ENCODE measurements at regions not wholly inside any gene's neighbourhood (a gene's known extent, or its start where the extent isn't known, plus 50 kb on each side); places are given as distances from the start of the nearest gene placed in this dataset.
"Not testable (repeated sequence)": the region's sequence is repeated elsewhere in the genome, so short reads cannot be mapped to it uniquely, and the experiment has no call there.

- Mint-ChIP-seq H3K36me3 (ENCODE audit: low read depth) (no peaks in the 10 kb centered on the region), H3K27me3 (no peaks in the 10 kb centered on the region), H3K9me3 (peaks cover 2% of the 10 kb centered on the region), H3K27ac (no peak overlapping the region), H3K4me1 (ENCODE audit: low read depth) (no peaks in the 10 kb centered on the region), H3K4me3 (no peak overlapping the region)
- no peak for DNase-seq
These were observed 497.9 kb downstream of the IGSF11 start for GRCh38 chr3:118536764-118537163.

GRCh38 chr3:118537454-118537853 lies 497.2 kb downstream of the IGSF11 start:
- DNase-seq: no peak
- H3K9me3 Mint-ChIP-seq: peaks cover 2% of the 10 kb centered on the region
- no peaks in the 10 kb centered on the region for H3K27me3 Mint-ChIP-seq
- H3K4me3 Mint-ChIP-seq: no peak overlapping the region
- H3K36me3 Mint-ChIP-seq (ENCODE audit: low read depth): no peaks in the 10 kb centered on the region
- H3K4me1 Mint-ChIP-seq (ENCODE audit: low read depth): no peaks in the 10 kb centered on the region
- no peak overlapping the region for H3K27ac Mint-ChIP-seq

- Mint-ChIP-seq H3K36me3 (ENCODE audit: low read depth) (no peaks in the 10 kb centered on the region), H3K27me3 (no peaks in the 10 kb centered on the region), H3K4me3 (no peak overlapping the region), H3K27ac (no peak overlapping the region), H3K9me3 (peaks cover 2% of the 10 kb centered on the region), H3K4me1 (ENCODE audit: low read depth) (no peaks in the 10 kb centered on the region)
- no peak for DNase-seq
These were observed 496.5 kb downstream of the IGSF11 start for GRCh38 chr3:118538187-118538586.

GRCh38 chr3:118539820-118540447 lies 494.7 kb downstream of the IGSF11 start:
- H3K27ac Mint-ChIP-seq; H3K4me3 Mint-ChIP-seq; H3K27me3 Mint-ChIP-seq; H3K4me1 Mint-ChIP-seq (ENCODE audit: low read depth); H3K9me3 Mint-ChIP-seq; DNase-seq; H3K36me3 Mint-ChIP-seq (ENCODE audit: low read depth): not testable (repeated sequence)

GRCh38 chr3:118540448-118540821 lies 494.2 kb downstream of the IGSF11 start:
- not testable (repeated sequence) for H3K27me3 Mint-ChIP-seq; H3K4me1 Mint-ChIP-seq (ENCODE audit: low read depth); DNase-seq; H3K4me3 Mint-ChIP-seq; H3K27ac Mint-ChIP-seq; H3K9me3 Mint-ChIP-seq; H3K36me3 Mint-ChIP-seq (ENCODE audit: low read depth)

- no peaks in the 10 kb centered on the region for H3K36me3 Mint-ChIP-seq (ENCODE audit: low read depth)
- peaks cover 2% of the 10 kb centered on the region for H3K9me3 Mint-ChIP-seq
- DNase-seq: no peak
- H3K4me3 Mint-ChIP-seq: no peak overlapping the region
- H3K27me3 Mint-ChIP-seq: no peaks in the 10 kb centered on the region
- no peak overlapping the region for H3K27ac Mint-ChIP-seq
- H3K4me1 Mint-ChIP-seq (ENCODE audit: low read depth): no peaks in the 10 kb centered on the region
These were observed 493.8 kb downstream of the IGSF11 start for GRCh38 chr3:118540826-118541225.

- Mint-ChIP-seq H3K9me3 (peaks cover 1% of the 10 kb centered on the region), H3K27ac (no peak overlapping the region), H3K4me3 (no peak overlapping the region), H3K36me3 (ENCODE audit: low read depth) (no peaks in the 10 kb centered on the region), H3K4me1 (ENCODE audit: low read depth) (no peaks in the 10 kb centered on the region), H3K27me3 (no peaks in the 10 kb centered on the region)
- no peak for DNase-seq
These were observed 492.9 kb downstream of the IGSF11 start for GRCh38 chr3:118541796-118542195.

- no peaks in the 10 kb centered on the region for H3K36me3 Mint-ChIP-seq (ENCODE audit: low read depth)
- H3K27me3 Mint-ChIP-seq: no peaks in the 10 kb centered on the region
- no peaks in the 10 kb centered on the region for H3K9me3 Mint-ChIP-seq
- no peaks in the 10 kb centered on the region for H3K4me1 Mint-ChIP-seq (ENCODE audit: low read depth)
- H3K27ac Mint-ChIP-seq: no peak overlapping the region
- H3K4me3 Mint-ChIP-seq: no peak overlapping the region
- no peak for DNase-seq
These were observed 490.8 kb downstream of the IGSF11 start for GRCh38 chr3:118543832-118544231.

- Mint-ChIP-seq H3K4me3 (no peak overlapping the region), H3K27me3 (no peaks in the 10 kb centered on the region), H3K9me3 (no peaks in the 10 kb centered on the region), H3K27ac (no peak overlapping the region), H3K36me3 (ENCODE audit: low read depth) (no peaks in the 10 kb centered on the region), H3K4me1 (ENCODE audit: low read depth) (no peaks in the 10 kb centered on the region)
- DNase-seq: no peak
These were observed 490.2 kb downstream of the IGSF11 start for GRCh38 chr3:118544458-118544857.

GRCh38 chr3:118548434-118548833 lies 486.2 kb downstream of the IGSF11 start:
- Mint-ChIP-seq H3K27ac (no peak overlapping the region), H3K4me1 (ENCODE audit: low read depth) (no peaks in the 10 kb centered on the region), H3K36me3 (ENCODE audit: low read depth) (no peaks in the 10 kb centered on the region), H3K4me3 (no peak overlapping the region), H3K9me3 (no peaks in the 10 kb centered on the region), H3K27me3 (no peaks in the 10 kb centered on the region)
- no peak for DNase-seq

- Mint-ChIP-seq H3K4me1 (ENCODE audit: low read depth) (no peaks in the 10 kb centered on the region), H3K9me3 (no peaks in the 10 kb centered on the region), H3K27me3 (no peaks in the 10 kb centered on the region), H3K27ac (no peak overlapping the region), H3K36me3 (ENCODE audit: low read depth) (no peaks in the 10 kb centered on the region), H3K4me3 (no peak overlapping the region)
- DNase-seq: no peak
These were observed 484.5 kb downstream of the IGSF11 start for GRCh38 chr3:118550122-118550521.

- no peaks in the 10 kb centered on the region for H3K36me3 Mint-ChIP-seq (ENCODE audit: low read depth)
- H3K27ac Mint-ChIP-seq: no peak overlapping the region
- no peaks in the 10 kb centered on the region for H3K27me3 Mint-ChIP-seq
- no peak overlapping the region for H3K4me3 Mint-ChIP-seq
- DNase-seq: no peak
- no peaks in the 10 kb centered on the region for H3K4me1 Mint-ChIP-seq (ENCODE audit: low read depth)
- no peaks in the 10 kb centered on the region for H3K9me3 Mint-ChIP-seq
These were observed 484.1 kb downstream of the IGSF11 start for GRCh38 chr3:118550556-118550955.

GRCh38 chr3:118554148-118554838 lies 480.4 kb downstream of the IGSF11 start:
- no peaks in the 10 kb centered on the region for H3K4me1 Mint-ChIP-seq (ENCODE audit: low read depth)
- H3K4me3 Mint-ChIP-seq: no peak overlapping the region
- no peak for DNase-seq
- no peaks in the 10 kb centered on the region for H3K36me3 Mint-ChIP-seq (ENCODE audit: low read depth)
- H3K9me3 Mint-ChIP-seq: no peaks in the 10 kb centered on the region
- no peak overlapping the region for H3K27ac Mint-ChIP-seq
- H3K27me3 Mint-ChIP-seq: no peaks in the 10 kb centered on the region

GRCh38 chr3:118556983-118557382 lies 477.7 kb downstream of the IGSF11 start:
- H3K4me1 Mint-ChIP-seq (ENCODE audit: low read depth): no peaks in the 10 kb centered on the region
- no peaks in the 10 kb centered on the region for H3K9me3 Mint-ChIP-seq
- H3K4me3 Mint-ChIP-seq: no peak overlapping the region
- H3K27ac Mint-ChIP-seq: no peak overlapping the region
- no peaks in the 10 kb centered on the region for H3K36me3 Mint-ChIP-seq (ENCODE audit: low read depth)
- H3K27me3 Mint-ChIP-seq: no peaks in the 10 kb centered on the region
- DNase-seq: no peak

GRCh38 chr3:118557513-118557912 lies 477.1 kb downstream of the IGSF11 start:
- no peak overlapping the region for H3K4me3 Mint-ChIP-seq

More at GRCh38 chr3:118557513-118557912, 477.1 kb downstream of the IGSF11 start:
- Mint-ChIP-seq H3K27me3 (no peaks in the 10 kb centered on the region), H3K9me3 (no peaks in the 10 kb centered on the region), H3K36me3 (ENCODE audit: low read depth) (no peaks in the 10 kb centered on the region), H3K4me1 (ENCODE audit: low read depth) (no peaks in the 10 kb centered on the region), H3K27ac (no peak overlapping the region)
- no peak for DNase-seq
